HG03025 (cell line): ENCODE measurements at regions not wholly inside any gene's neighbourhood (a gene's known extent, or its start where the extent isn't known, plus 50 kb on each side); places are given as distances from the start of the nearest gene placed in this dataset.
"Not testable (repeated sequence)": the region's sequence is repeated elsewhere in the genome, so short reads cannot be mapped to it uniquely, and the experiment has no call there.

Experiments
- ATAC-seq: cut with Tn5 transposase; IDR thresholded peaks from one replicate; pipeline ENCODE4 v1.9.1; 2021; ENCODE audit warnings: mild to moderate bottlenecking, moderate library complexity; ENCODE audit not compliant: unreplicated experiment, low FRiP score

- ATAC-seq = no peak
Observed at GRCh38 chr10:63003816-63004453, 129.2 kb upstream of the NRBF2 start.

- ATAC-seq = no peak
Observed at GRCh38 chr10:62996925-62997324, 136.2 kb upstream of the NRBF2 start.

- ATAC-seq = no peak
Observed at GRCh38 chr10:62996516-62996915, 136.6 kb upstream of the NRBF2 start.

GRCh38 chr10:62993121-62993520, 140.0 kb upstream of the NRBF2 start:
- no peak for ATAC-seq

- no peak for ATAC-seq
Observed at GRCh38 chr10:62992145-62992721, 140.9 kb upstream of the NRBF2 start.

GRCh38 chr10:62990126-62990525, 143.0 kb upstream of the NRBF2 start:
- no peak for ATAC-seq

GRCh38 chr10:62985807-62986600, 147.1 kb upstream of the NRBF2 start:
- no peak for ATAC-seq

DNA sequence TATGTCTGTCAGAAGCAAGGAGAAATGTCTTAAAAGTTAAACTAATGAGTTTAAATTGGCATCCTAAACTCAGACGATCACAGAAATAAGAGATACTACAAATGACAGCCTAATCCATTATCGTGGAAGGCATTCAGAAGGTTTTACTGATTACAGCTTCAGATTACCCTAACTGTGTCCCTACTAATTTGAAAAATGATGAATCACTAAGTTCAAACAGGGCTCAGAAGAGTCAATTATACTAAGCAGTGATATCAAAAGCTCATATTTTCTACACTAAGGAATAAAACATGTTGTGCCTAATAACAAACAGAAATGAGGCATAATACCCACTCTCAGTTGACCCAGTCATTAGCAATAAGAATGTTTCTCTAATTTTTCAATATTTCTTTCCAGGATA, 152.0 kb upstream of the NRBF2 start:
- no peak for ATAC-seq

GRCh38 chr10:62980687-62981086, 152.4 kb upstream of the NRBF2 start:
- no peak for ATAC-seq

GRCh38 chr10:62979921-62980320, 153.2 kb upstream of the NRBF2 start:
- ATAC-seq = no peak

GRCh38 chr10:62978482-62978881, 154.6 kb upstream of the NRBF2 start:
- ATAC-seq = no peak

DNA sequence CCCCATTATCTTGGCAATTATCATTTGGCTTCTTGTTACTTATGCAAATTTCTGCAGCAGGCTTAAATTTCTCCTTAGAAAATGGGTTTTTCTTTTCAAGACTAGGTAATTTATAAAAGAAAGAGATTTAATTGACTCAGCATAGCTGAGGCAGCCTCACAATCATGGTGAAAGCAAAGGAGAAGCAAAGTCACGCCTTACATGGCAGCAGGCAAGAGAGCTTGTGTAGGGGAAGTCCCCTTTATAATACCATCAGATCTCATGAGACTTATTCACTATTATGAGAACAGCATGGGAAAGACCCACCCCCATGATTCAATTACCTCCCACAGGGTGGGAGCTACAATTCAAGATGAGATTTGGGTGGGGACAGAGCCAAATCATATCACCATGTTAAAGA, 158.3 kb upstream of the NRBF2 start:
- not testable (repeated sequence) for ATAC-seq

DNA sequence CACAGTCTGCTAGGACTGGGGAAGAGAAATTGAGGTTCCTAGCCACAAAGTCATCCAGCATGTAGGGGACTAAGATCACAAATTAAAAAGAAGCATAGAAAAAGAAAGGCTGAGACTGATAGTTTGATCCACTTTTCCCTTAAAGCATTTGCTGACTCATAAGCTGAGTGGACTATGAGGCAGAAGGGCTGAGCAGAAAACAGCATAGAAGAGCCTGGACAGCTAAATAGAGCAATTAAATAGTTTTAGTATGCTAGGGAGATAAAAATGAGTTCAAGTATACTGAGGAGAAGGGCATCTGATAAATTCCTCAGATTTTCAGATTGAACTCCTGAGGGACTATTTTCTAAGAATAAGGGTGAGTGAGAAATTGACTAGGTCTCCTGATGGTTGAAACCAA, 155.9 kb upstream of the EGR2 start:
- no peak for ATAC-seq

GRCh38 chr10:62964026-62964425, 147.9 kb upstream of the EGR2 start:
- ATAC-seq = no peak

GRCh38 chr10:62961951-62962523, 145.9 kb upstream of the EGR2 start:
- ATAC-seq = no peak

DNA sequence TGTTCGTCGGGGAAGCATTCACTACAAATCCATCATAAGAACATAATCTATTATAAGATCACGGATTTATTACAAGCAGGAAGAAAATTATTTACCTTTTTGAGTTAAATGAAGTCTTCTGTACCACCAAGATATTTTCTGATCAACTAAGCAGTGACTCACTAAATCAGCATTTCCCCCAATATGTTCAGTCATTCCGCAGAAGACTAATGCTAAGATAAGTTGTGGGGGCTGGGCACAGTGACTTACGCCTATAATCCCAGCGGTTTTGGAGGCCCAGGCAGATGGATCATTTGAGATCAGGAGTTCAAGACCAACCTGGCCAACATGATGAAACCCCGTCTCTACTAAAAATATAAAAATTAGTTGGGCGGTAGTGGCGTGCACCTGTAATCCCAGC, 144.2 kb upstream of the EGR2 start:
- no peak for ATAC-seq

GRCh38 chr10:62959553-62959952, 143.4 kb upstream of the EGR2 start:
- ATAC-seq = no peak

DNA sequence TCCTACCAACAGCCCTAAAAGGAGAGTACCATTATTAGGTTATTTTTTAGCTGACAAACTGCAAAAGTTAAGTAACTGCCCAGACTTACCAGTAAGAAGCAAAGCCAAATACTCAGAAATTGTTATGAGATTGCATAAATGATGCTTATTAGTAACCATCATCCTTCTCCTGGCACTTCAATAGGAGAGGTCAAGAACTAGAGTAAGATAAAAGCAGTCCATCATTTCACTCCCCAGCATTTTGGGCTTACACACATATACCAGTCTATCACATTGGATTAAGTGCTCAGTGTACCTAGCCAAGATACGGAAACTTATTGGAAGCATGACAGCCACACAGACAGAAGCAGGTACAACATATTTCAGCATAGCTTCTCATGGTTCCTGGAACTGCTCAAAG, 142.8 kb upstream of the EGR2 start:
- no peak for ATAC-seq

DNA sequence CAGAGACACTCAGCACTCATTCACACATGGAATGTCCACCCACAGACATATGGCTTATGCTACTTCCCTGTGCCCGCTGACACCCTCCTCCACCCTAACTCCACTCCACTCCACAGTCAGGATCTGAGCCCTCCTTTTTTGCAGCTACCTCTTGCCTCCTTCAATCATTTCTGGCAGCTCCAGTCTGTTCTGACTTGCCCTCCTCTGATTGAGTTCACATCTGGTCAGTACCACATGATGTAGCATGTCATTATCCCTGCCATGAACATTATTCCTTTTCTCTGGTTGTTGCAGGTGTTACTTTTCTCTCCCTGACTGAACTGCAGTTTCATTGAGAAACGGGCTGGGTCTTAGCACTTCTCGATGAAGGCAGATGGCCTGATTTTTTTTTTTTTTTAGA, 130.1 kb upstream of the EGR2 start:
- no peak for ATAC-seq

GRCh38 chr10:62939698-62940097, 123.5 kb upstream of the EGR2 start:
- ATAC-seq = no peak

DNA sequence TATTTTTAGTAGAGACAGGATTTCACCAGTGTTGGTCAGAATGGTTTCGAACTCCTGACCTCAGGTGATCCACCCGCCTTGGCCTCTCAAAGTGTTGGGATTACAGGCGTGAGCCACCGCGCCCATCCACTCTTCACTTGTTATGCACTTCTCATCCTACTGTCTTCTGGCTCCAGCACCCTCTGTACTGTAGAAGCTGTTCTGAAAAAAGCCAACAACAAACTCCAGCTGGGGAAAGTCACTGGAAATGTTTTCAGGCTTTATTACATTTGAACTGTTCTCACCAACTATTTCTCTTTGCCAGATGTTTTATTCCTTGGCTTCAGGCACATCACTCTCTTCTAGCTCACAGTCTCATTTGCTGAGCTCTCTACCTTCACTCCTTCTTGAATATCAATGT, 122.5 kb upstream of the EGR2 start:
- no peak for ATAC-seq

GRCh38 chr10:62937674-62938073, 121.5 kb upstream of the EGR2 start:
- ATAC-seq = no peak
